ENCODE measurements at regions not wholly inside any gene's neighbourhood (a gene's known extent, or its start where the extent isn't known, plus 50 kb on each side); places are given as distances from the start of the nearest gene placed in this dataset.

DNA sequence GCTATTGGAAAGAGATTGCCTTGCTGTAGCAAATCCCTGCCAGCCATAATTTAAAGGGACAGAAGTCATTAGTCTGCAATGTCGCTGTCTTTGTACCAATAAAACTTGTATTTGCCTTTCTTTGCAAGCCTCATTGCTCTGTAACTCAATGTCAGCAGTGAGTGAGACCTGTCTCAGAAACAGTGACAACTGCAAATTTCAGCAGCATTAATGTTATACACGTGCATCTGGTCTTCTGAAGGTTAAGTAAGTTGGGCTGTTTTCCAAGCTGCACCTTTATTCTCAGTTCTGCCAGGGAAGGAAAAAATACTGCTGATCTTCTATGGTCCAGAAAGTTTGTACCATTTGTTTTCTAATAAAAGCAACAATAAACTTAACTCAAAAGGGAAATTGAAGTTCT is 543.1 kb downstream of the TRIML1 start:
- no peak for TF ChIP-seq CTCF (IDR thresholded peaks at IDR 0.05)
- TF ChIP-seq TCF7L2 (IDR thresholded peaks at IDR 0.05; ENCODE audit: low read depth, low read length) = no peak
